Right ventricle myocardium inferior (tissue), 1 donor: ENCODE measurements at regions not wholly inside any gene's neighbourhood (a gene's known extent, or its start where the extent isn't known, plus 50 kb on each side); places are given as distances from the start of the nearest gene placed in this dataset.

Source experiments
- ATAC-seq: fragments of 200-7000 bp; cut with Tn5 transposase; one replicate; pipeline ENCODE4 v1.9.1; 2020; ENCODE audit warnings: mild to moderate bottlenecking, moderate library complexity
- DNase-seq: peaks from one replicate; pipeline ENCODE4 v3.0.0; 2021; ENCODE audit errors: missing footprints
- intact Hi-C: fragments of 100-400 bp; cut with DNase I; formaldehyde crosslinking; loops from one replicate; pipeline ENCODE4 v1.11.0; 2022
- donor health status: DM: no; HTN: yes; CAD: no; lungs with severe emphysema.

GRCh38 chr1:25033030-25033827 is 103.2 kb upstream of the RUNX3 start:
- no peak for ATAC-seq
- intact Hi-C loops = no loop called here
- DNase-seq = no peak

- intact Hi-C loops = no loop called here
- DNase-seq = no peak
- ATAC-seq = peak; percentile 38
Observed at GRCh38 chr1:25031966-25032667, 102.0 kb upstream of the RUNX3 start.

DNA sequence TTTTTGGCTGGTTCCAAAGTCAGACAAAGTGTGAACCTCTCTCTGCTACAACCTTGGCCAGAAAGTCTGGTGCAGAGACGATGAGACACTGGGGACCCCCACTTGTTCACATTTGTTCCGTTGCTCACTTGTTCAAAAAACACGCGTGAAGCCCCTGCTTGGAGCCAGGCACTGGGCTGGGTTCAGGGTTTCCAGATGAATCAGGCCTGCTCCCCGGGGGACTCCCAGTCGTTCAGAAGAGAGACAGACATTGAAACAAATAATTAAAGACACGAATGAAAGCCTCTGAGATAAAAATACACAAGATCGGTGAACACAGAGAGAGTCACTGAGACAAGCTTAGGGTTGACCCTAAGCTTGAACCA is 101.5 kb upstream of the RUNX3 start:
- DNase-seq = no peak
- no peak for ATAC-seq
- intact Hi-C loops = no loop called here

- intact Hi-C loops = no loop called here
- DNase-seq = no peak
- ATAC-seq = no peak
Observed at GRCh38 chr1:25030674-25031589, 100.9 kb upstream of the RUNX3 start.

GRCh38 chr1:25030012-25030411 is 99.9 kb upstream of the RUNX3 start:
- DNase-seq (no peak), ATAC-seq (no peak)
- intact Hi-C loops = no loop called here

DNA sequence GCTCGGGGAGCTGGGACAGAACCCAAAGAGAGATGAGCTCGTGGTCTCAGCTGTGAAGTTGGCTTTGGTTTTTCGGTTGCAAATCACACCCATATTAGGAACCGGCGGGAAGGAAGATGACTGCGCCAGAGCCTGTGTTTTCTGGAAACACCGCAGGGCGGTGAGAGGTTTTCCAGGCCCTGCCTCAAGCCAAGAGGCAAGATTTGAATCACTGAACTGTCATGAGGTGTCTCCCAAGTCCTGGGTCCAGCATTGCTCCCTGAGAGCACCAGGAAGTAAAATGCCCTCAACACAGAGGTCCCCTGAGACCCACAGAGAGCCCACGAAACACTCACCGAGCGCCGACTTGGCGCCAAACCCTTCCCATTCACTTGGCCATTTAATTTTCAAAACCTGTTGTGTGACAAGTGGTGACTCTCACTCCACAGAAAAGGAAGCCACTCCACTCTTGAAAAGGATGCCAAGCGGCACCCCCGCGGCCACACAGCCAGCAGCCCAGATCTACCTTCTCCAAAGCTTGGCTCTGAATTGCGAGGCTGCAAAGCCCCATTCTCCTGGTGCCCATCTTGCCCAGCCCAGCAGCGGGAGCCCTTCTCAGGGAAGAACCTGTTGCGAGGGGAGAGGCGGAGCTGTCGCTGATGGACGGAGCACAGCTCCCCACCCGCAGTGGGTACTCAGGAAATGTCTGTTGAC is 99.0 kb upstream of the RUNX3 start:
- no peak for DNase-seq
- ATAC-seq = no peak
- intact Hi-C loops = no loop called here

- DNase-seq (no peak), ATAC-seq (no peak)
- intact Hi-C loops = no loop called here
Observed at GRCh38 chr1:25028587-25028906, 98.5 kb upstream of the RUNX3 start.

GRCh38 chr1:25027822-25028586 is 97.9 kb upstream of the RUNX3 start:
- ATAC-seq (no peak), DNase-seq (peak; percentile 25)
- intact Hi-C loops = no loop called here

DNA sequence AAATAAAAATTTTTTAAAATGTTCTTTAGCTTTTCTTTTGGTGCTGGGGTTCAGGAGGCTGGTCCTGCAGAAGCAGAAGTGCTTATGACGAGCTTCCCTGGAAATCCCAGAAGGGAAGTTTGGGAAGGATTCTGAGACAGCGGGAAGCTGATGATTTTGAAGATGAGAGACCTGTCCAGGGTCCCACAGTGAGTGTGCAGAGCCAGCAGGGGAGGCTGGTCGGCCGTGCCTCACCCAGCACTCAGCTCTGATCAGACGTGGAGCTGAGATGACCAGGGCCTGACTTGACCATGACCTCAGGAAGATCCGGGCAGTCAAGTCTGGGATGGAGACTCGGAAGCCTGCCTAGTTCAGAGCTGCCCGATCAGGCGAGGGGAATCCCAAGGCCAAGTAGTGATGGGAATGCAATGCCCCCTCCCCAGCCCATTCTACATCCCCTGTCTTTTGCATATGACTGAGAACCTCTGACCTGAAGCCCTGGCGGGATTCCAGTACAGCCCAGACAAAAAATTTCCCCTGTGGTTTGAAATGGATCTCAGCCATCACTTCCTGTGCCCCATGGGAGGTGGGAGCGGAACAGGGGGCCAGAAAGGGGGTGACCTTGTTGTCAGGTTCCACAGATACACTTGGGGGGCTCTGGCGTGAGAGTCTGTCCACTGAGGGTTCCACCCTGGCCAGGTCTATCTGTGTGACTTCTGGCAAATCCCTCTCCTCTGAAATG is 96.8 kb upstream of the RUNX3 start:
- DNase-seq (no peak), ATAC-seq (no peak)
- intact Hi-C loops = no loop called here

DNA sequence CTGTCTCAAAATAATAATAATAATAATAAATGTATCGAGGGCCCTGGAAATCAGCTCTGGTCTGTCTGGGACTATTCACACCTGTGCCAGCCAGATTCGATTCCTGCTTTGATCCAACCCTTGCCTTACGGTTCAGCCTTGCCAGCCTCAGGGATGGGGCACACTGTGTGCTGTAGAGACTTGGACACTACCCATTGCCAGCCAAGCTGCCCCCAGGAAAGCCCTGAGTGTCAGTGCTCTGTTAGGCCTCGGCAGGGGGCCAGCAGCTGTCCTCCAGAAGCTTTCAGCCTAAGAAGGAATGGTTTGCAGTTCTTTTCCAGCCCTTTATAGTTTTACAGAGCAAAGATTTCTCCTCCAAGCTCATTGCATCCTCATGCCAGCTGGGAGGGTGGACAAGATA is 96.2 kb upstream of the RUNX3 start:
- ATAC-seq (no peak), DNase-seq (no peak)
- intact Hi-C loops = no loop called here

DNA sequence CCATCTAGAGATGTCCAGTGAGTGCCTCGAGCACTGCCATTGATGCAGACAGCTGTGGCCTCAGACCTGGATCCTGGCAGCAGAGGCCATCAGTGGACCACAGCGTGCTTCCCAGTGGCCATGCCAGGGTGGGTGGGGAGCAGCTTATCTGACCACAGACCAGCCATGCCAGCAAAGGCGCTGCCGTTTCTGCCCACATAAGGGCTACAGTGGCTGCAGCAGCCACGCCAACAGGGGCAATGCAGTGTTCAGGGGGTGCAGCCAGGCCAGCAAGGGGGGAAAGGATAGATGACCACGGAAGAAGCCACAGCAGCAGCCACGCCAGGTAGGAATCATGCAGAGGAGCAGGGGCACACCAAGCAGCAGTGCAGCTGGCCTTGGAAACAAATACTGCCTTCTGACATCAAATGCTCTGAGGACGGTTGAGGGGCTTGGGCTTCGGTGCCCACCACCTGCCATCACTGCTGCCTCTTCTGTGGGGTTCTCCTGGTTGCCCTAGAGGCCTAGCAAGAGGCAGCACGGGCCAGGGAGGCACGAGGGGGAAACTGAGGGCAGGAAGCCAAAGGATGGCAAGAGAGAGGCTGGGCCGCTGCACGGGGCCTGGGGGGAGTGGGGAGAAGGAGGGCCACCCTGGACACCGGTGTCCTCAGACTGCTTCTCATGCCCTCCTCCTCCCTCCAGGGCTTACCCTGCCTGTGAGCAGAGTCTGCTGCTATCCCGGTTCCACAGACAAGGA is 94.7 kb upstream of the RUNX3 start:
- DNase-seq = no peak
- intact Hi-C loops = no loop called here

GRCh38 chr1:25023826-25024225 is 93.8 kb upstream of the RUNX3 start:
- intact Hi-C loops = no loop called here

More for the DNA sequence above, 94.7 kb upstream of the RUNX3 start:
- no peak for ATAC-seq

DNA sequence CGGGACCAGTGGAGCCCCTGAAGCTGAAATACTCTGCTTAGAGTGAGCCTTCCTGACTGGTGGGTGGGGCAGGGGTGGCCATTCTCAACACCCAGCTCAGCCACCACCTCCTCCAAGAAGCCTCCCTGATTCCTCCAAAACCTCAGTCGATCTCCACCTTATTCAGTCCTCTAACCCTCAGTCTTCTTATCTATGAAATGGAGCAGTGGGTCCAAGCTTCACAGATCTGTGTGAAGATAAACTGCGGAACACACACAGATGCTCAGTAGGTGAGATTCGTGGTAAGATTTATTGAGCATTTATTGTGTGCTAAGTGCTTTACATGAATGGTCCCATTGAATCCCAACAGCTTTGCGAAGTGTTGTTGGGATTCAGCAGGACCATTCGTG is 93.1 kb upstream of the RUNX3 start:
- DNase-seq = no peak
- intact Hi-C loops = no loop called here
- no peak for ATAC-seq

More at GRCh38 chr1:25023826-25024225, 93.8 kb upstream of the RUNX3 start:
- ATAC-seq (no peak), DNase-seq (peak; percentile 40)

DNA sequence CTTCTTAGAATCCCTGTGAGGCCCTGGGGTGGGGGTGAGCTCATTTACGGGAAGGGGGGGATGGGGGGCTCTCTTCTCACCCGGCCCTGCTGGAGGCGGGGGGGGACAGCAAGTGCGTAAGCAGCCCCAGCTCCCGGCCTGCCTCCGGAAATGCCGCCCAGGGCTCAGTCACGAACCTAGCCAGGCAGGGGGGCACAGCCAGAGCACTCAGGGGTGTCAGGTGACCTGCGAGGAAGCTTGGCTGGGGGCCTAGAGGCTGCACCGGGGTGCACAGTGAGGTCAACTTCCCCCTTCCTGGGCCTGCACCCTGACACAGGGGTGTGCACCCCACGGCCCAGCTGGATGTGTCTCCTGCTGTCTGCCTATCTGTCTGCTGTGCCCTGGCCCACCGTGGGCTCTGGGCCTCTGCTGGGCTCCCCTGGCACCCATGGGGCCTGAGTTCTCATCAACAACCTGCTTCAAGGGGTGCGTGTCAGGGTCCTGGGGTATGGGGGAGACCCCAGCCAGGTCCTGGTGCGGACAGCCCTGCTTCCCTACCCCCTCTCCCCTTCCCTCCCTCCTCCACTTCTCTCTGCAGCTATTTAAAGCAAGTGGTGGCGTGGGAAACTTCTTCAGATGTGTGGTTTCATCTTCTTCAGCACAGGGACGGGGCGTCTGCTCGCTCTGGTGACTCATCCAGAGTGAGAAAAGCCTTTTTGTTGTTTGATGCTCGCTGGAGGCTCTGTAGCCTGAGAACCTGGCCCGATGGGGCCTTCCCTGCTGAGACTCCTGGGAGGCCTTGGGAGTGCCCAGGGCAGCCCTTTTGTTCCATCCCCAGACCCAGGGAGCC is 92.5 kb upstream of the RUNX3 start:
- ATAC-seq = peak; percentile 44

DNA sequence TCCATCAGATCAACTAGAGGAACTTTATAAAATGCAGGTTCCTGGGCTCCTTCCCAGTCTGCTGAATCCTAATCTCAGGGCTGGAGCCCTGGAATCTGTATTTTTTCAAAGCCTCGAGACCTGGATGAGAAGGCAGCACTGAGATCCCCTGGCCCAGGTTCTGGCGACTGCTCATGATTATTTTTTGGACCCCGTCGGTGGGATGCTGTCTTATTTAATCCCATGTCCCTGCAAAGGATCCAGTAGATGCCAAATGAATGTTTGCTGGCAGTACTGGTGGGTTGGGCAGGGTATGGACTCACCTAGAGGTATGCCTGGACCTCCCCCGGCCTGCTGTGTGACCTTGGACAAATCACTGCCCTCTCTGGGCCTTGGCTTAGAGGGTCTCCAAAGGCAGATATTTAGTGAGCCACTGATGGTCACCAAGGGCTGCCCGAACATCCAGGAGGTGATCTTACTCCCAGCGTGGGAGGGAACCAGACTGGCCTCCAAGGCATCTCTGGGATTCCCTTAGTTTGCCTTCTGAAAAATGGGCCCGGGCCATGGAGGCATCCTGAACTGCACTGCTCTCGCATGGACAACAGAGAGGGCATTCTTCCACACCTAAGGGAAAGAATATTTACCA is 91.6 kb upstream of the RUNX3 start:
- intact Hi-C loops = no loop called here
- DNase-seq (no peak), ATAC-seq (no peak)

More for the DNA sequence above, 92.5 kb upstream of the RUNX3 start:
- intact Hi-C loops = no loop called here
- peak; percentile 85 for DNase-seq
